HEK293 (cell line): ENCODE measurements at regions not wholly inside any gene's neighbourhood (a gene's known extent, or its start where the extent isn't known, plus 50 kb on each side); places are given as distances from the start of the nearest gene placed in this dataset.
"Not testable (repeated sequence)": the region's sequence is repeated elsewhere in the genome, so short reads cannot be mapped to it uniquely, and the experiment has no call there.

Experiments used
- CTCF ChIA-PET: fragments of 350-600 bp; formaldehyde crosslinking; extraction: SDS; loops from one replicate; lab custom pipeline; 2021; ENCODE audit warnings: antibody characterized with exemption; lab: Yijun Ruan, JAX
- POLR2A ChIA-PET: fragments of 300-600 bp; formaldehyde crosslinking; extraction: SDS; loops from one replicate; lab custom pipeline; 2020; ENCODE audit warnings: antibody characterized with exemption, inconsistent platforms; lab: Yijun Ruan, JAX
- H3K27ac ChIP-seq: fragments of 200-500 bp; sonication (Bioruptor generic); 2 replicates; pipeline ENCODE4 v1.5.1; 2014; ENCODE audit warnings: low read depth, low read length, control low read depth, inconsistent platforms; ENCODE audit errors: extremely low read depth
- H3K36me3 ChIP-seq, 2 experiments: fragments of 200-500 bp in 1 of 2; sonication (Bioruptor generic) in 1 of 2; 1 replicate in 1 of 2; 2 replicates in 1 of 2; pipeline ENCODE4 v1.5.1; 2014 to 2017; ENCODE audit warnings: inconsistent platforms in 2 of 2, low read length in 2 of 2; ENCODE audit not compliant: control insufficient read depth in 2 of 2, insufficient read depth in 1 of 2
- H3K4me1 ChIP-seq: fragments of 200-500 bp; sonication (Bioruptor generic); 2 replicates; pipeline ENCODE4 v1.5.1; 2014; ENCODE audit warnings: mild to moderate bottlenecking, low read length, inconsistent platforms; ENCODE audit not compliant: control insufficient read depth, insufficient read depth
- H3K4me3 ChIP-seq: 2 replicates; pipeline ENCODE4 v1.5.1; 2011; ENCODE audit warnings: low read depth, mild to moderate bottlenecking, control low read depth, low read length, moderate library complexity
- H3K9me3 ChIP-seq: fragments of 200-500 bp; sonication (Bioruptor generic); 2 replicates; pipeline ENCODE4 v1.5.1; 2014; ENCODE audit warnings: low read depth, low read length, inconsistent platforms; ENCODE audit not compliant: control insufficient read depth, insufficient read depth
- TF ChIP-seq, protein P1 (sequence below): fragments of 450-650 bp; formaldehyde crosslinking; optimal IDR thresholded peaks from 2 replicates; pipeline ENCODE3; 2016; ENCODE audit warnings: missing biosample characterization, mild to moderate bottlenecking, missing genetic modification characterization

DNA sequence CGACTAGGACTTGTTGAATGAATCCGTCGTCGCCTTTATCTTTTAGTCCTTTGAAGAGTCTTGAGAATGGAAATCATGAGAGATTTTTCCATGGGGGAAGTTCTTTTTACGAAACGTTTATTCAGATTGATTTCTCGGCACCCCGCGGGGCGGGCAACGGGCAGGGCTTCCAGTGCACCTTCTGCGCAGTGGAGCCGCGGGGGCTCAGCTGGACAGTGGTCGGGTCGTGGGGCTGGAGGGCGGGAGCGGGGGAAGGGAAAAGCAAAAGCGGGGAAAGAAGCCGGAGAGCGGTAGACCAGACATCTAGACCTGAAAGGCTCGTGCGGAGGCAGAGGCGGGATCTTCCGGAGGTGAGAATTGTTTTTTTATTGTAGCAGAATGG is 103.0 kb downstream of the NBPF11 start:
- H3K9me3 ChIP-seq, POLR2A ChIA-PET, H3K36me3 ChIP-seq, CTCF ChIA-PET, H3K27ac ChIP-seq, H3K4me1 ChIP-seq: not testable (repeated sequence)
- H3K4me3 ChIP-seq = peak overlapping the region; percentile 31

DNA sequence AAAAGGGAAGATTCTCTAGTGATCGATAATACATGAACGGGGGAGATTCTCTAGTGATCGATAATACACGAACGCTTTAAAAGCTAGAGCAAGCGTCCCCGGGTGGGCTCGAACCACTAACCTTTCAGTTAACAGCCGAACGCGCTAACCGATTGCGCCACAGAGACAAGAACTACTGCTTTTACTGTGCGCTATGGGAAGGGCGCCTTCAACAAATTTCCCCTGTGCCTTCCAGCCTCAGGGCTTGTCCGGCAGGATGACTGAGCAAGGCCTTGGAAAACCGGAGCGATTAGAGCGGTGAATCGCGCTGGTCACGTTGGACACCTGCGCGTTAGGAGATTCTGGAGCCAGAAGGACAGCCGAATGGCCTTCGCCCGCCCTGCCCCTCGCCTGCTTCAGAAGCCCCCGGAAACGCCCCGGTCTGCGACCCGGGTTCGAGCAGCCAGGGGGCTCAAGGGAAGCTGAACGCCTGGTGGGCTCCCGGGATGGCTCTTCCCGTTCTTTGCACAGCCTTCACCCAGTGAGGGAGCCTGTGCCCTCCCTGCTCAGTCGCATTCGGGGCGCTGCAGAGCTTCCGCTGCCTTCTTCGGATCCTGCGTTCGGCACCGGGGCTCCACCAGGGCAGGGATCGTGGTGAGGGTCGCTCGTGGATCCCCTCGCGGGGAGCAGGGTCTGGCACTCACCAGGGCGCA is 103.5 kb downstream of the NBPF11 start:
- H3K4me3 ChIP-seq = peak overlapping the region; percentile 31
- H3K36me3 ChIP-seq, H3K9me3 ChIP-seq, H3K4me1 ChIP-seq, H3K27ac ChIP-seq: not testable (repeated sequence)
- TF ChIP-seq, protein P1, sequence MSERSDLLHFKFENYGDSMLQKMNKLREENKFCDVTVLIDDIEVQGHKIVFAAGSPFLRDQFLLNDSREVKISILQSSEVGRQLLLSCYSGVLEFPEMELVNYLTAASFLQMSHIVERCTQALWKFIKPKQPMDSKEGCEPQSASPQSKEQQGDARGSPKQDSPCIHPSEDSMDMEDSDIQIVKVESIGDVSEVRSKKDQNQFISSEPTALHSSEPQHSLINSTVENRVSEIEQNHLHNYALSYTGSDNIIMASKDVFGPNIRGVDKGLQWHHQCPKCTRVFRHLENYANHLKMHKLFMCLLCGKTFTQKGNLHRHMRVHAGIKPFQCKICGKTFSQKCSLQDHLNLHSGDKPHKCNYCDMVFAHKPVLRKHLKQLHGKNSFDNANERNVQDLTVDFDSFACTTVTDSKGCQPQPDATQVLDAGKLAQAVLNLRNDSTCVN = peak; percentile 17
- TF ChIP-seq, all 188 proteins: peak for 1; not testable (repeated sequence) for 187
- CTCF ChIA-PET, POLR2A ChIA-PET: not testable (repeated sequence)

DNA sequence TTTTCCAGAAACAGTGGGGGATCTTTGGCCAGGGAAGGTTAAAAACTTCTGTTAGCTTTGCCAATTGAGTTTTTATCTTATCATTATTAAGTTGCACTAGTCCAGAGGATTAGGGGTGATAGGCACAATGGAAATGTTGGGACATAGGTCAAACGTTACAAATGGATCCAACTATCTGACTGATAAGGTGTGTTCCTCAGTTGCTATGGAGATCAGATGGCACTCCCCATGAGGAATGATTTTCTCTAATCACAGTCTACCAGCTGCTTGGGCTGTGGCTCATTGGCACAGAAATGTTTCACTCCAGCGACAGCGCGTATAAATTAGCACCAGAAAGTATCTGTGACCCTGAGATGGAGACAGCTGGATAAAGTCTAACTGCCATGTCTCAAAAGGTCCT is 106.2 kb downstream of the NBPF11 start:
- POLR2A ChIA-PET, H3K4me3 ChIP-seq, H3K36me3 ChIP-seq, H3K4me1 ChIP-seq, H3K27ac ChIP-seq, H3K9me3 ChIP-seq, CTCF ChIA-PET: not testable (repeated sequence)

DNA sequence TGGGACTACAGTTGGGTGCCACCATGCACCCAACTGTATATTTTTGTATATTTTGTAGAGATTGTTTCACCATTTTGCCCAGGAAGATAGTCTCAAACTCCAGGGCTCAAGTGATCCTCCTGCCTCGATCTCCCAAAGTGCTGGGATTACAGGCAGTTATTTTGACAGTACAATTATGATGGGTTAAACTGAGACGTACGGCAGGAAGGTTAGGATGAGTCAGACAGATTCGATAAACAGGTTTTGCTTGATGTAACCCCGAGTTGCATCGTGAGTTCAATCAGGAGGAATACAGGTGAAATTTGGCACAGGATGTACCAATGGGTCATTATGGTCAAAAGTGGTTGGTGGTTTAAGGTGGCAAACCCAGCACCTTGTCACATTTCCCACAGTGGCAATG is 107.6 kb downstream of the NBPF11 start:
- H3K27ac ChIP-seq, H3K36me3 ChIP-seq, POLR2A ChIA-PET, H3K9me3 ChIP-seq, H3K4me3 ChIP-seq, CTCF ChIA-PET, H3K4me1 ChIP-seq: not testable (repeated sequence)
